Neural progenitor cell (in vitro differentiated cells): ENCODE measurements at regions not wholly inside any gene's neighbourhood (a gene's known extent, or its start where the extent isn't known, plus 50 kb on each side); places are given as distances from the start of the nearest gene placed in this dataset.

Source experiments
- EZH2 ChIP-seq: fragments of 200-600 bp; sonication (generic); IDR thresholded peaks from 2 replicates; pipeline ENCODE4 v1.6.1; 2017; ENCODE audit warnings: antibody characterized with exemption, mild to moderate bottlenecking, moderate library complexity
- EZH2phosphoT487 ChIP-seq: fragments of 200-600 bp; sonication (generic); IDR thresholded peaks from 2 replicates; pipeline ENCODE4 v1.6.1; 2017; ENCODE audit warnings: antibody characterized with exemption
- TF ChIP-seq, protein P1 (sequence below): fragments of 200-600 bp; sonication (generic); IDR thresholded peaks from 2 replicates; pipeline ENCODE4 v1.5.1; 2017; ENCODE audit warnings: antibody characterized with exemption, mild to moderate bottlenecking

DNA sequence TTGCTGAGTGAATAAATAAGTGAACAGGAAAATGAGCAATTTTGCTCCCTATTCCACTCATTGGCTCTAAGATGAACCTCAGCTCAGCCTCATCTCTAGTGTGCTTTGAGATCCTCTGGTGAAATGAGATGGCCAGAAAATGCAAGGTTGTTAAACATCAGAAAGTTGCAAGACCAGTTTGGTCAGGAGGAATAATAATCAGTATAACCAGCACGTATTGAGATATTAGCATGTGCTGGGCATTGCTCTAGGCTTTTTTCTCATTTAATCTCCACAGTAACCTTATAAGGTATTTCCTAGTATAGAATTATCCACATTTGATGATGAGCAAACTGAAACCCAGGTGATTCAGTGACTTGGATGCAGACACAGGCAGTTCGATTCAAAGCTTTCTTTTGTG, 110.5 kb upstream of the PAK3 start:
- TF ChIP-seq, protein P1, sequence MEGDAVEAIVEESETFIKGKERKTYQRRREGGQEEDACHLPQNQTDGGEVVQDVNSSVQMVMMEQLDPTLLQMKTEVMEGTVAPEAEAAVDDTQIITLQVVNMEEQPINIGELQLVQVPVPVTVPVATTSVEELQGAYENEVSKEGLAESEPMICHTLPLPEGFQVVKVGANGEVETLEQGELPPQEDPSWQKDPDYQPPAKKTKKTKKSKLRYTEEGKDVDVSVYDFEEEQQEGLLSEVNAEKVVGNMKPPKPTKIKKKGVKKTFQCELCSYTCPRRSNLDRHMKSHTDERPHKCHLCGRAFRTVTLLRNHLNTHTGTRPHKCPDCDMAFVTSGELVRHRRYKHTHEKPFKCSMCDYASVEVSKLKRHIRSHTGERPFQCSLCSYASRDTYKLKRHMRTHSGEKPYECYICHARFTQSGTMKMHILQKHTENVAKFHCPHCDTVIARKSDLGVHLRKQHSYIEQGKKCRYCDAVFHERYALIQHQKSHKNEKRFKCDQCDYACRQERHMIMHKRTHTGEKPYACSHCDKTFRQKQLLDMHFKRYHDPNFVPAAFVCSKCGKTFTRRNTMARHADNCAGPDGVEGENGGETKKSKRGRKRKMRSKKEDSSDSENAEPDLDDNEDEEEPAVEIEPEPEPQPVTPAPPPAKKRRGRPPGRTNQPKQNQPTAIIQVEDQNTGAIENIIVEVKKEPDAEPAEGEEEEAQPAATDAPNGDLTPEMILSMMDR = no peak
- TF ChIP-seq EZH2 (no peak), EZH2phosphoT487 (no peak)
